IMR-90 (cell line): ENCODE measurements at regions not wholly inside any gene's neighbourhood (a gene's known extent, or its start where the extent isn't known, plus 50 kb on each side); places are given as distances from the start of the nearest gene placed in this dataset.

ENCODE experiments used
- BHLHE40 ChIP-seq: fragments of 150-350 bp; IDR thresholded peaks from 2 replicates; pipeline ENCODE4 v1.6.1; 2016; ENCODE audit warnings: mild to moderate bottlenecking, low read depth, low read length
- CEBPB ChIP-seq: IDR thresholded peaks from 2 replicates; pipeline ENCODE4 v1.6.1; 2012; ENCODE audit warnings: low read depth, low read length, improper control_type of control experiment
- CHD1 ChIP-seq: IDR thresholded peaks from 2 replicates; pipeline ENCODE4 v1.6.1; 2012; ENCODE audit warnings: low read depth, low read length, improper control_type of control experiment
- CTCF ChIP-seq: conservative IDR thresholded peaks from 2 replicates; pipeline ENCODE4 v1.5.1; 2012; ENCODE audit warnings: mild to moderate bottlenecking, low read depth, low read length, improper control_type of control experiment
- ELK1 ChIP-seq: fragments of 150-350 bp; IDR thresholded peaks from 2 replicates; pipeline ENCODE4 v1.6.1; 2016; ENCODE audit warnings: low read depth, mild to moderate bottlenecking, low read length, moderate library complexity, borderline replicate concordance
- FOS ChIP-seq: fragments of 150-350 bp; IDR thresholded peaks from 2 replicates; pipeline ENCODE4 v1.6.1; 2016; ENCODE audit warnings: low read depth, low read length
- MAFK ChIP-seq: IDR thresholded peaks from 2 replicates; pipeline ENCODE4 v1.6.1; 2012; ENCODE audit warnings: low read depth, low read length, improper control_type of control experiment
- POLR2A ChIP-seq: IDR thresholded peaks from 2 replicates; pipeline ENCODE4 v1.6.1; 2012; ENCODE audit warnings: mild to moderate bottlenecking, low read depth, low read length
- RAD21 ChIP-seq: IDR thresholded peaks from 2 replicates; pipeline ENCODE4 v1.6.1; 2012; ENCODE audit warnings: low read length, improper control_type of control experiment
- RCOR1 ChIP-seq: IDR thresholded peaks from 2 replicates; pipeline ENCODE4 v1.6.1; 2012; ENCODE audit warnings: mild to moderate bottlenecking, low read length, improper control_type of control experiment; ENCODE audit not compliant: insufficient replicate concordance
- RFX5 ChIP-seq: IDR thresholded peaks from 2 replicates; pipeline ENCODE4 v1.8.0; 2012; ENCODE audit warnings: low read depth, mild to moderate bottlenecking, low read length, moderate library complexity
- SMC3 ChIP-seq: fragments of 150-350 bp; IDR thresholded peaks from 2 replicates; pipeline ENCODE4 v1.6.1; 2016; ENCODE audit warnings: low read depth, mild to moderate bottlenecking, antibody characterized with exemption, low read length, moderate library complexity
- TF ChIP-seq, protein P1 (sequence below): fragments of 150-350 bp; IDR thresholded peaks from 2 replicates; pipeline ENCODE4 v1.6.1; 2017; ENCODE audit warnings: mild to moderate bottlenecking, antibody characterized with exemption, low read length, low read depth

DNA sequence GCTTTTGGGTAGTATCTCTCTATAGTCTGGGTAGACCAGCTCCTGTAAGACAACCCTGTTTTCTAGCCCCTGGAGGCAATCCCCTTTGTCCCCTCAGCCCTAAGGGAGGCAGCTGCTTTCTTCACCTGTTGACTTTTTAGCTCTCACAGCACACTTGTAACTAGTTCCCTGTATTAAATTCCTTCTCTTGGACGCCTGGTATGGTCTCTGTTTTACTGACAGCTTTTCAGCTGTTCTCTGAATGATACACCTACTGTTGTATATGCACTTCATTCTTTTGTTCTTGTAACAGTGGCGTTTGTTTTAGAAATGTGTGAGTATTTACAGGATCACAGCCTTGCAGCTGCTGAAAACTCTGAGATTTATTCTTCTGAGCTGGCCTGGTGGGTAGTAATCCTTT lies 413.0 kb upstream of the RBMS3 start:
- no peak for TF ChIP-seq MAFK
- no peak for TF ChIP-seq CTCF
- TF ChIP-seq BHLHE40, result no peak
- TF ChIP-seq RCOR1, result no peak
- no peak for TF ChIP-seq POLR2A
- TF ChIP-seq CEBPB, result no peak
- TF ChIP-seq ELK1, result no peak
- TF ChIP-seq SMC3, result no peak
- no peak for TF ChIP-seq RAD21
- TF ChIP-seq, protein P1, sequence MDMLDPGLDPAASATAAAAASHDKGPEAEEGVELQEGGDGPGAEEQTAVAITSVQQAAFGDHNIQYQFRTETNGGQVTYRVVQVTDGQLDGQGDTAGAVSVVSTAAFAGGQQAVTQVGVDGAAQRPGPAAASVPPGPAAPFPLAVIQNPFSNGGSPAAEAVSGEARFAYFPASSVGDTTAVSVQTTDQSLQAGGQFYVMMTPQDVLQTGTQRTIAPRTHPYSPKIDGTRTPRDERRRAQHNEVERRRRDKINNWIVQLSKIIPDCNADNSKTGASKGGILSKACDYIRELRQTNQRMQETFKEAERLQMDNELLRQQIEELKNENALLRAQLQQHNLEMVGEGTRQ, result no peak
- TF ChIP-seq CHD1, result no peak
- no peak for TF ChIP-seq FOS
- no peak for TF ChIP-seq RFX5
